Retinal pigment epithelial cell (primary cell): ENCODE measurements at regions not wholly inside any gene's neighbourhood (a gene's known extent, or its start where the extent isn't known, plus 50 kb on each side); places are given as distances from the start of the nearest gene placed in this dataset.

Experiments
- DNase-seq: peaks from one replicate; pipeline ENCODE4 v3.0.0-alpha.2; 2010; ENCODE audit warnings: low read depth
- H3K4me3 ChIP-seq: 2 replicates; pipeline ENCODE4 v1.5.1; 2011; ENCODE audit warnings: mild to moderate bottlenecking, low read length, control low read depth, moderate library complexity
- TF ChIP-seq, protein P1 (sequence below): conservative IDR thresholded peaks from 2 replicates; pipeline ENCODE4 v1.5.1; 2011; ENCODE audit warnings: low read depth, low read length, control low read depth, inconsistent platforms

- DNase-seq: no peak
- TF ChIP-seq, protein P1, sequence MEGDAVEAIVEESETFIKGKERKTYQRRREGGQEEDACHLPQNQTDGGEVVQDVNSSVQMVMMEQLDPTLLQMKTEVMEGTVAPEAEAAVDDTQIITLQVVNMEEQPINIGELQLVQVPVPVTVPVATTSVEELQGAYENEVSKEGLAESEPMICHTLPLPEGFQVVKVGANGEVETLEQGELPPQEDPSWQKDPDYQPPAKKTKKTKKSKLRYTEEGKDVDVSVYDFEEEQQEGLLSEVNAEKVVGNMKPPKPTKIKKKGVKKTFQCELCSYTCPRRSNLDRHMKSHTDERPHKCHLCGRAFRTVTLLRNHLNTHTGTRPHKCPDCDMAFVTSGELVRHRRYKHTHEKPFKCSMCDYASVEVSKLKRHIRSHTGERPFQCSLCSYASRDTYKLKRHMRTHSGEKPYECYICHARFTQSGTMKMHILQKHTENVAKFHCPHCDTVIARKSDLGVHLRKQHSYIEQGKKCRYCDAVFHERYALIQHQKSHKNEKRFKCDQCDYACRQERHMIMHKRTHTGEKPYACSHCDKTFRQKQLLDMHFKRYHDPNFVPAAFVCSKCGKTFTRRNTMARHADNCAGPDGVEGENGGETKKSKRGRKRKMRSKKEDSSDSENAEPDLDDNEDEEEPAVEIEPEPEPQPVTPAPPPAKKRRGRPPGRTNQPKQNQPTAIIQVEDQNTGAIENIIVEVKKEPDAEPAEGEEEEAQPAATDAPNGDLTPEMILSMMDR: no peak
- H3K4me3 ChIP-seq: no peak overlapping the region
Measured at GRCh38 chr12:105921055-105921454, 217.7 kb downstream of the NUAK1 start.

DNA sequence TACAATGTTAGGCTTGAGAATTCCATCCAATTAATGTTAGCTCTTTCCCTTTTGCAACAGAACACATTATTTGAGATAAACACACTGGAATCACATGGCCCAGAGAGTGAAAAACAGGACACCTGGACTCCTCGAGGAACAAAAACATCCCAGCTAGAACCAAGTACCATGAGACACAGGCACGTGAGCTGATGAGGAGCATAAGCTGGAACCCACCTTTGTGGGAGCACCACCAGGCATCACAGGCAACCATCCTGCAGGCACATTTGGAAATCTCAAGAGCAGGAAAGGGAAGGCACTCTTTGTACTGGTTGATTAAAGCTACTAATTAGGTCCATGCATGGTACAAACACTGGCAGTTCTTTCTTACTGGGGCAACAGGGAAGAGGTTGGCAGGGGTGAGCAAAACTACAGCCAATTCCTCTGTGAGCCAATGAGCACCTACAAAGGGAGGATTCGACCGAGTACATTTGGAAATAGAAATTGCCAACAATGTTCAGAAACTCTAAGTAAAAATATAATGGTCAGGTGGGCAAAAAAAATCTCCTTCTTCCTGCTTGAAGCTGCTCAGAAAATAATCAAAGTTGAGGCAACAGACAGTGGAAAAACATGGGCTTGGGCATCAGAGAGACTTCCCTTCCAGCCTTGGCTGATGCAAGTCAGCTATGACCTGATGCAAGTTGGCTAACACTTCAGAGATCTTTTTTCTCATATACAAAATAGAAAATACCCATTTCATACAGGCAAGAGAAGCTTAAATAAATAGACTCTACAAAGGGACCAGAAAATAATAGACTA lies 216.7 kb downstream of the NUAK1 start:
- no peak for DNase-seq
- no peak overlapping the region for H3K4me3 ChIP-seq
- TF ChIP-seq, protein P1: no peak

DNA sequence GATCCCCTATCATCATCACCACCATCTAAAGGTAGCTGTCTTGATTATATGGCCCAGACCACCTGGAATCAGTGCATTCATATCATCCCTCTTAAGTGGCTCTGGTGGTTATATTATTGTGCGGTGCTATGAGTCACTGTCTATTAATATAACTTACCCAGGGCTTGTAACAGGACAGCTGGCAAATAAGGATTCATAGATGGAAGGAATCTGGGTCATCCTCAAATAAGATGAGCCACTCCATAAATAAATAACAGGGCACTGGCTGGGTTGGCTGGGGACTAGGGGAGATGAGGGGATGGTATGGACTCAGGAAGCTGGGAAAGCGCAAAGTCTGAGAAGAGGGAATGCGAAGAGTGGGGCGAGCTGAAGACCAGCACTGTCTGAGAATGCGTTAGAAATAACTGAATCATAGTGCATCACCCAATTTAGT lies 216.1 kb downstream of the NUAK1 start:
- TF ChIP-seq, protein P1: no peak
- H3K4me3 ChIP-seq: no peak overlapping the region
- no peak for DNase-seq

DNA sequence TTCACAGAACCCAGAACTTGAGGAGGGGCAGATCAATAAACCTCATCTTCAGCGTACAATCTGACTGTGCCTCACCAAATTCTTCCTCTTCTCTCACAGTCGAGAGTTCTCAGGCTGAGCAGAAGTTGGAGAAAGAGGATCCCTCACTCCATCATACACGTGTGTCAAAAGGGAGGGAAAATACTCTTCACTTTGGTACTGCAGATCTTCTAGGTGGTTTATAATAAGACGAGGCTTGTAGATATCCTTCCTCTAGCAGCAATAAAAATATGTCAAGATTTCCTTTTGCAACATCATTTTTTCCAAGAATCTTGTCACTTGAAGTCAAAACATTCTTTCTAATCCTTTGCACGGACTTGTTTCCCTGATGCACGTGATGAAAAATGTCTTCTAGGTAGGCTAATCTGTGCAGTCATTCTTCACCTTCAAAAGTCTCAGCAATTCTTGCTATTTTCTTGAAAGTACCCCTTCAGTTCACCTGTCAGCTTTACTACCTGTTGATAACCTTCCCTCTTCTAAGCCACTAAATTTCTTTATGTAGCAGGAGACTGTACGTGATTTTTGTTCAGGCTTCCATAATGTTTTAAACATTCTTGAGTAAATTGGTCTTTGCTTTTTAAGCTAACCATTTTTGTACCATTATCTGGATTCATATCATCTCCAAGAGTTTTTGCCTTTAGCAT lies 214.1 kb downstream of the NUAK1 start:
- TF ChIP-seq, protein P1: no peak
- no peak for DNase-seq
- H3K4me3 ChIP-seq: no peak overlapping the region

GRCh38 chr12:105927564-105927963 lies 211.2 kb downstream of the NUAK1 start:
- TF ChIP-seq, protein P1: no peak
- H3K4me3 ChIP-seq: no peak overlapping the region
- no peak for DNase-seq

DNA sequence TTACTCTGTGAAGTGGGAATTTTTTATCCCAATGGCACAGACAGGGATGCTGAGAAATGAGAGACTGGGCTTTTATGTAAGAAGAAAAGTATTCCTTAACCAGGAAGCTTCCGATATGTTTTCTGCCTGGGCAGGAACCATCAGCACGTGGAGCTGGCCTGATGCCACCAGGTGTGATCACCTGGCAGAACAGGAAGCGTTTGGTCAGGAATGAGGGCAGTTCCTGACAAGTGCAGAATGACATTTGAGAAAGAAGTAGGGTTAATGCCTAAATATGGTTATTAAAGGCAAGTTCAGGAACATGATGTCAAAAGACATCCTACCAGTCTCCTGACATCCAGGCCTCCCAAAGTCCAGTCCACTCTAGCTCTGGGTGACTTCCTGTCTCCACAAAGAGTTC lies 210.3 kb downstream of the NUAK1 start:
- DNase-seq: no peak
- H3K4me3 ChIP-seq: no peak overlapping the region
- TF ChIP-seq, protein P1: no peak

GRCh38 chr12:105929192-105929591 lies 209.6 kb downstream of the NUAK1 start:
- no peak for DNase-seq
- TF ChIP-seq, protein P1: no peak
- no peak overlapping the region for H3K4me3 ChIP-seq
